Spinal cord (tissue), 9 donors: ENCODE measurements at regions not wholly inside any gene's neighbourhood (a gene's known extent, or its start where the extent isn't known, plus 50 kb on each side); places are given as distances from the start of the nearest gene placed in this dataset.

ENCODE experiments used
- DNase-seq, 6 donors: peaks; one replicate each; pipeline versions ENCODE4 v3.0.0 to v3.0.0-alpha.2; 2013 to 2015; ENCODE audit warnings: low spot score in 6 of 6, low read depth in 4 of 6
- H3K27ac ChIP-seq: one replicate; pipeline ENCODE4 v1.5.1; 2013; ENCODE audit warnings: low read depth, low read length, control low read depth
- H3K27me3 ChIP-seq: one replicate; pipeline ENCODE4 v1.6.1; 2013; ENCODE audit warnings: low read length; ENCODE audit not compliant: control insufficient read depth, insufficient read depth
- H3K36me3 ChIP-seq: one replicate; pipeline ENCODE4 v1.6.1; 2013; ENCODE audit warnings: low read length; ENCODE audit not compliant: control insufficient read depth, insufficient read depth
- H3K4me1 ChIP-seq: one replicate; pipeline ENCODE4 v1.6.1; 2013; ENCODE audit warnings: low read length; ENCODE audit not compliant: control insufficient read depth, insufficient read depth
- H3K4me3 ChIP-seq: one replicate; pipeline ENCODE4 v1.5.1; 2013; ENCODE audit warnings: low read depth, low read length, control low read depth
- H3K9me3 ChIP-seq: one replicate; pipeline ENCODE4 v1.6.1; 2013; ENCODE audit warnings: low read length; ENCODE audit not compliant: control insufficient read depth, insufficient read depth
- WGBS: methylation state at CpG from one replicate; pipeline ENCODE4 v1.1.5; 2013; ENCODE audit warnings: missing lambda C conversion rate; ENCODE audit not compliant: insufficient coverage; 5-methylcytosine and 5-hydroxymethylcytosine counted together
- donor health status: healthy.

DNA sequence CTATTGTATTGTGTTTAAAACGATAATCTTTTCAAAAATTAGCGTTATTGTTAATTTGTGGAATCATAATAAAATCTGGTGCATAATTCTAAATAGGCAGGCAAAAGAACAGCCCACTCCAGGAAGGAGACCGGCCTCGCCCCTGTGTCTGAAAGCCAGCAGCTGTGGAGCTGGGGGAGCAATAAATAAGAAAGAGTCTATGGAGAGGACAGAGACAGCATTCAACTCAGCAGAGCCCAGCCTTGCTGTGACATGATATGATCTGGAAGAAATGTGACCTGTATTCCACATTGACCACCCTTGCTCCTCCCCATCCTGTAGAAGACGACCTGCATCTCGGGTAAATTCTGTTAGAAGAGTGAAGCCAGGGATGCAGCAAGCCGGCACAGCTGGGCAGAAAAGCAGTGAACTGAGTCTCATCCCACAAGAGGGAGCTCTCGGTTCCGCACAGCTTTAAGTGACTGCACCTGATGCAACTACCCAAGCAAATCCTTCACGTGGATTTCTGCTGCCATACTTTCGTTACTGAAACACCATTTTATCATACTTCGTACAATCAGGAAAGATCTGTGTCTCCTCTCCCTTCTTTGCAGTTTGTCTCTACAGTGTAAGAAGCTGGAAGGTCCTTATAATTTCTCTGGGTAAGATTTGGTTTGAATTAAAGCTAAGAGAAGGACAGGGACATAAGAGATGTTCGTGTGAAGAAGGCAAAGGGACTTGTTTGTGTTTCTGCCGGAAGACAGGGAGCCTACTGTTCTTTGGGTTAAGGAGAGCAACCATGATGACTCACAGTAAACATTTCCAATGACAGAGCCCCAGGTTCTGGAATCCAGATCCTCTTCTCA is 427.1 kb downstream of the GPAM start:
- no peaks in the 10 kb centered on the region for H3K36me3 ChIP-seq

DNA sequence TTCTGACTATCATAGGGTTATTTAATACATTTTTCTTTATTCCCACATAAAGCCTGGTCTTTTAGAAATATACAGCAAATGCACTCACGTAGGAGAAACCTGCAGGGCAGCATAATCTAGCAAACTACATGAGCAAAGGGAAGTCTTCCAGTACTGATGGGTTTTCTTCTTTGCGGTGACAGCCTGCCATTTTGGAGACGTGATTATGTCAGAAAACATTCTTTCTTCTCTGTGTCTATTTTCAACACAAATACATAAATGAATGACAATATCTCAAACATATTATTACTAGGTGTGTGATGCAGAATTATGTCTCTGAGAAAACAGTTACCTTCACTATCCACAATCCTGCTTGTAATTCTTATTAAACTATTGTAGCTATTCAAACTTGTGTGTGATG is 425.0 kb downstream of the GPAM start:
- H3K4me3 ChIP-seq: no peak overlapping the region
- 100% methylated on average over 1 of the region's 3 CpGs for WGBS
- DNase-seq: no peak
- no peaks in the 10 kb centered on the region for H3K9me3 ChIP-seq
- no peak overlapping the region for H3K27ac ChIP-seq
- no peaks in the 10 kb centered on the region for H3K4me1 ChIP-seq
- no peaks in the 10 kb centered on the region for H3K36me3 ChIP-seq
- no peaks in the 10 kb centered on the region for H3K27me3 ChIP-seq

More for the DNA sequence above, 427.1 kb downstream of the GPAM start:
- Histone ChIP-seq H3K4me3 (no peak overlapping the region), H3K9me3 (no peaks in the 10 kb centered on the region), H3K27ac (no peak overlapping the region), H3K27me3 (no peaks in the 10 kb centered on the region), H3K4me1 (no peaks in the 10 kb centered on the region)
- peak in 3 of 6 donors; percentile 38 to 89 (median 72) for DNase-seq
- 14% methylated on average over 7 of the region's 14 CpGs for WGBS

DNA sequence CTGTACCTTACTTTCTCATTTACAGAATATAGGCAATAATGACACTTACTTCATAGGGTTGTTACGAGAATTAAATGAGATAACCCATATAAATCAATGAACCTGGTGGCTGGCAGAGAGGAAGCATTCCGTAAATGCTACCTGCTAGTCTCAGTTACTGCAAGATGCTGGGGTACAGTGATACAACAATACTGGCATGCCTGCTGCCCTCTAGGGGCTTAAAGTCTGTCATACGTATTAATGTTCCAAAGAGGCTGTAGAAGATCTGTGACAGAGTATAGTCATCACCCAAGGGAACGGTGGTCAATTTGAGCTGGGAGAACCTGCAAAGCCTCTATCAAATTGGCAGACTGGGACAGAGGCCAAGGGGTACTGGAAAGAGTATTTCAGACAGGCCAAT is 421.5 kb downstream of the GPAM start:
- Histone ChIP-seq H3K27ac (no peak overlapping the region), H3K4me3 (no peak overlapping the region), H3K27me3 (no peaks in the 10 kb centered on the region), H3K9me3 (no peaks in the 10 kb centered on the region), H3K36me3 (no peaks in the 10 kb centered on the region), H3K4me1 (no peaks in the 10 kb centered on the region)
- 95% methylated on average over 3 of the region's 4 CpGs for WGBS
- no peak for DNase-seq

DNA sequence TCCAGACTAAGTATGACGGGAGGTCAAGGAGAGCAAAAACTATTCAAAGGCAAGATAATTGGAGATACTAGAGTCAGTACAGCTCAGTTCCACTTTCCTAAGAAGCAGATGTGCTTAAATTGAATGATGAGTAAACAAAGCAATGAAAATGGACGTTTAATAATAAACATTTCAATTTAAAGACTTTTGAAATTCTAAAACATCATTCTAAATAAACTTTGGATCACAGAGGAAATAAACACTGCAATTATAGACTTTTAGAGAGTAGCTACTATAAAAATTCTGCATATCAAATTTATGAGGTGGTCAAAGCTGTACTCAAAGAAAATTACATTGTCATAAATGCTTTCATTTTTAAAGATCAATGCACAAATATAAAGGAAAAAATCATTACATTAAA is 418.3 kb downstream of the GPAM start:
- no CpG with 5 or more reads among the region's 2 CpGs for WGBS

DNA sequence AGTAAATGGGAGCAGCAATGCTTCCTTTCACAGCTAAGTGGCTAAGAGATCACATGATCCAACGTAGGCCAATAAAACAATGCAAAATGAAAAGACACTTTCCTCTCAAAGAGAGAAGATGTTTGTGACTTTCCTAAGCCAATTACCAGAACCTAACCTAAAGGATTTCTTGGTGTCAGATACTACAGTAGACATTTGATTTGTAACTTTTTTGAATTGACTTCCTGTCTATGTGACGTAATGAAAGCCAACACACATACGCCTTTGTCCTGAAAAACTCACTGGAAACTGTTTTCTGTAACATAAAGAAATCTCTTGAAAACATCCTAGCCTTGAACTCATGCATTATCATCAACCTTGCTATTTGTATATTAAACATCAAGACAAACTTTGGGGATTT is 417.1 kb downstream of the GPAM start:
- no peaks in the 10 kb centered on the region for H3K9me3 ChIP-seq
- no peak overlapping the region for H3K27ac ChIP-seq
- no peak for DNase-seq
- H3K36me3 ChIP-seq: no peaks in the 10 kb centered on the region
- WGBS: no CpG with 5 or more reads among the region's 3 CpGs
- no peaks in the 10 kb centered on the region for H3K4me1 ChIP-seq
- H3K4me3 ChIP-seq: no peak overlapping the region
- H3K27me3 ChIP-seq: no peaks in the 10 kb centered on the region

More for the DNA sequence above, 418.3 kb downstream of the GPAM start:
- H3K27me3 ChIP-seq: no peaks in the 10 kb centered on the region
- H3K9me3 ChIP-seq: no peaks in the 10 kb centered on the region
- no peaks in the 10 kb centered on the region for H3K4me1 ChIP-seq
- DNase-seq: no peak
- no peaks in the 10 kb centered on the region for H3K36me3 ChIP-seq
- no peak overlapping the region for H3K4me3 ChIP-seq
- no peak overlapping the region for H3K27ac ChIP-seq

DNA sequence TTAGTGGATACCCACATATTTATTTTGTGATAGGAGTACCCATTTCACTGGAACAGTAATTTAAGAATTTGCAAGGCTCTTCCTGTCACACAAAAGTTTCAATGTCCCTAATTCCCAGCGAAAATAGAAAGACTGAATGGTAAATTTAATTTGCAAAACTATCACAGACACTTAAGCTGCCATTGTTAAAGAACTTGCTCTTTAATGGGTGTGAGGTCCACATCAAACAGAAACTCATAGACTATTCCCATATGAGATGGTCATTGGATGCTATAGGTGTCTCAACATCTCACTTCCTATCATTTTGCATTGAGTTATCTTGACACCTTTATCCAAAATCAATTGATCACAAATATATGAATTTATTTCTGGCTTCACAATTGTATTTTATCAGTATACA is 415.9 kb downstream of the GPAM start:
- Histone ChIP-seq H3K27me3 (no peaks in the 10 kb centered on the region), H3K4me3 (no peak overlapping the region), H3K4me1 (no peaks in the 10 kb centered on the region), H3K9me3 (no peaks in the 10 kb centered on the region), H3K27ac (no peak overlapping the region), H3K36me3 (no peaks in the 10 kb centered on the region)
- WGBS: no CpG with 5 or more reads among the region's 1 CpG
- no peak for DNase-seq

DNA sequence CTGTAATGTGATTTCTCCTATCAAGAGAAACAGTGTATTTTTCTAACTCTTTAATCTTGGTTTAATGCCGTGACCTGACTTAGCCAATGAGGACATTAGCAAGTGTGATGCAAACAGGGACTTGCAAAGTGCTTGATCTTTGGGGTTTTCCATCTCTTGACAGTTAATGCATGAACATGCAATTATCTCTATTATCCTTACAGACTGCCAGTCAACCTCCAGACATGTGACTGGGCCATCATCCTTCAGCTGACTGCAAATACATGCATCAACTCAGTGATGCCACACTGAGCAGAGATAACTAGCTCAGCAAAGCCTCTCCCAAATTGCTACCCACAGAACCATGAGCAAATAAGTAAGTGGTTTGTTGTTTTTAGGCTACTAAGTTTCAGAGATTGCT is 409.6 kb downstream of the GPAM start:
- Histone ChIP-seq H3K9me3 (no peaks in the 10 kb centered on the region), H3K27ac (no peak overlapping the region), H3K36me3 (no peaks in the 10 kb centered on the region), H3K4me1 (no peaks in the 10 kb centered on the region), H3K4me3 (no peak overlapping the region), H3K27me3 (no peaks in the 10 kb centered on the region)
- no peak for DNase-seq
- 100% methylated on average over 1 of the region's 1 CpG for WGBS

DNA sequence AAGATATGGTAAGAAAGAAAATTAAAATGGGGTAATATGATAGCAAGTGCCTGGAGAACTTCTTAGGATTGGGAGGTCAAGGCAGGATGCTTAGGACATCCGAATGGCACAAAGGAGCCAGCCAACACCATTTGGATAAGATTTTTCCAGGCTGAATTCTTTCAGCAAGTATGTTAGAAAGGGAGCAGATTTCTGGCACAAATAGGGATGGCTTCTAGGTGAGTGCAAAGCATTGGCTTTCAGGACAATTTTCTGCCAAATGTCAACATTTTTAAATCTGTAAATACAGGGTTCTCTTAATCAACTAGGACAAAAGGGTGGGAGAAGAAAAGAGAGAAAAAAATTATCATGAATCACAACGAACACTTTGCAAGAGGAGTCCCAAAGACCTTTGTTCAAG is 409.1 kb downstream of the GPAM start:
- WGBS: 66% methylated on average over 2 of the region's 2 CpGs
- no peak for DNase-seq
- H3K27ac ChIP-seq: no peak overlapping the region
- H3K4me1 ChIP-seq: no peaks in the 10 kb centered on the region
- H3K36me3 ChIP-seq: no peaks in the 10 kb centered on the region
- H3K27me3 ChIP-seq: no peaks in the 10 kb centered on the region
- H3K9me3 ChIP-seq: no peaks in the 10 kb centered on the region
- H3K4me3 ChIP-seq: no peak overlapping the region

DNA sequence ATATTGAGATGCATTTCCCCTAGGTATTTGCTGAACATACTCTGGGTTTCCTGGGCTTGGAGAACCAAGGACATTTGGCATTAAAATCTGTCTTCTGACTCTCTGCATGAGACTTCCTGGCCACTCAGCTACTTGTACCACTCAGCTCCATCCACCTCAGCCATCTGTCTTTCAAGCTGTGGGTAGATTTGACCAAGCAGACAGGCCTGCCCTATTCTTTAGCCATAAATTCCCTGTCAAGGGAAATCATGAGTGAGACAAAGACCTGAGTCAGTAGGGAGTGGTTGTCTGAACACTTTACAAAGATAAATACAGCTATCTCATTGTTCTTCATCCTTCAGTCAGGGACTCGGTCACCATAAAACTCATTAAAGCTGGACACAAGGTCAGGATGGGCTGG is 399.1 kb downstream of the GPAM start:
- no peaks in the 10 kb centered on the region for H3K9me3 ChIP-seq
- 17% methylated on average over 1 of the region's 1 CpG for WGBS
- no peak overlapping the region for H3K4me3 ChIP-seq
- no peak overlapping the region for H3K27ac ChIP-seq
- no peak for DNase-seq
- no peaks in the 10 kb centered on the region for H3K36me3 ChIP-seq
- H3K27me3 ChIP-seq: no peaks in the 10 kb centered on the region
- H3K4me1 ChIP-seq: no peaks in the 10 kb centered on the region

DNA sequence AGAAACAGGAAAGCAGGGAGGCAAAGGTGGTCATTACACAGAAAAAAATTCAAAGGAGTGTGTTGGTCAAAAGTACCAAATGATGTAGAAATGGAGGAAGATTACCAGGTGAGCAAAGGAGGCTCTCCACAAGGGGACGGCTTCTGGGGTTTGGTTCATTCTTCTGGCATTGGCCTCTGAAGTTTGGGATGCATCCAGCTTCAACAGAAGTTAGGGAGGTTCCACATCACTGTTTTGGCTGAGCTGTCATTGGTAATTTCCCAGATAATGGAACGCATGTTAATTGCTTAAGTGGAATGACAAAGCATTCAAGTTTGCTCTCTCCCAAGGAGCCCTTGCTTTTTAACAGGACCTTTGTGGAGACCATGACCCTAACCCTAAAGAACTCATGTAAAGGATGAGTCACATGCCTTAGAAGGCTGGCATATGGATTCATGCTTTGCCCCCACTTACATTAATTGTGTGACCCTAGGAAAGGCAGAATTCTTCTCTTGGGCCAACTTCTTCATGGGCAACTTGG is 398.6 kb downstream of the GPAM start:
- Histone ChIP-seq H3K27me3 (no peaks in the 10 kb centered on the region), H3K9me3 (no peaks in the 10 kb centered on the region), H3K4me1 (no peaks in the 10 kb centered on the region), H3K36me3 (no peaks in the 10 kb centered on the region), H3K4me3 (no peak overlapping the region), H3K27ac (no peak overlapping the region)
- peak in 1 of 6 donors; percentile 60 for DNase-seq
- WGBS: 65% methylated on average over 2 of the region's 2 CpGs
